Endothelial cell of umbilical vein (primary cell): ENCODE measurements at regions not wholly inside any gene's neighbourhood (a gene's known extent, or its start where the extent isn't known, plus 50 kb on each side); places are given as distances from the start of the nearest gene placed in this dataset.

ENCODE experiments used
- BruUV-seq: library from RNA; stranded (reverse); fragments of 400-500 nt; replicated peaks from 2 replicates; lab custom pipeline; 2021; lab: Mats Ljungman, UMichigan
- CTCF ChIA-PET: fragments of 300-600, 350-600 bp; sonication (Branson Sonifier 250); formaldehyde crosslinking; loops from one replicate; lab custom pipeline; 2021; ENCODE audit warnings: antibody characterized with exemption, inconsistent platforms; lab: Charles Lee
- POLR2A ChIA-PET: fragments of 300-600, 350-600 bp; sonication (Branson Sonifier 250); formaldehyde crosslinking; loops from one replicate; lab custom pipeline; 2021; ENCODE audit warnings: antibody characterized with exemption, inconsistent platforms; lab: Charles Lee
- DNase-seq: peaks from one replicate; pipeline ENCODE4 v3.0.0-alpha.2; 2011; ENCODE audit warnings: low read depth, low spot score
- FAIRE-seq: peaks from 2 replicates; lab custom pipeline; 2011; peaks lifted over from hg19 to GRCh38; lab: Jason Lieb, UNC
- H2AFZ ChIP-seq: 2 replicates; pipeline ENCODE4 v1.6.0; 2012; ENCODE audit warnings: low read depth, low read length, control low read depth, inconsistent platforms
- H3K27ac ChIP-seq: 2 replicates; pipeline ENCODE4 v1.5.1; 2011; ENCODE audit warnings: low read depth, mild to moderate bottlenecking, control low read depth, low read length, moderate library complexity; ENCODE audit not compliant: insufficient read depth
- H3K27me3 ChIP-seq, 2 experiments: 2 replicates each; pipeline versions ENCODE4 v1.6.0 to v1.6.1; 2011; ENCODE audit warnings: low read length in 2 of 2, mixed read lengths in 1 of 2; ENCODE audit not compliant: control insufficient read depth in 2 of 2, insufficient read depth in 2 of 2
- H3K36me3 ChIP-seq, 2 experiments: 2 replicates in 1 of 2; 3 replicates in 1 of 2; pipeline ENCODE4 v1.5.1; 2011; ENCODE audit warnings: low read length in 2 of 2, mild to moderate bottlenecking in 1 of 2, moderate library complexity in 1 of 2; ENCODE audit not compliant: control insufficient read depth in 2 of 2, insufficient read depth in 2 of 2; ENCODE audit errors: extremely low read depth in 1 of 2
- H3K4me1 ChIP-seq: 3 replicates; pipeline ENCODE4 v1.5.1; 2011; ENCODE audit warnings: mild to moderate bottlenecking, low read length; ENCODE audit not compliant: control insufficient read depth, insufficient read depth; ENCODE audit errors: extremely low read depth
- H3K4me2 ChIP-seq: 2 replicates; pipeline ENCODE4 v1.6.1; 2011; ENCODE audit warnings: low read length, control low read depth, mixed read lengths; ENCODE audit not compliant: insufficient read depth
- H3K4me3 ChIP-seq, 3 experiments: fragments of 200-600 bp in 1 of 3; sonication (generic), shearing (Covaris generic) in 1 of 3; replicated peaks in 1 of 3; 2 replicates each; pipeline ENCODE4 v1.5.1; 2011 to 2016; ENCODE audit warnings: control low read depth in 3 of 3, low read length in 3 of 3, mild to moderate bottlenecking in 2 of 3, inconsistent platforms in 1 of 3, low read depth in 1 of 3, moderate library complexity in 1 of 3; ENCODE audit not compliant: insufficient read depth in 1 of 3
- H3K79me2 ChIP-seq: 2 replicates; pipeline ENCODE4 v1.6.0; 2012; ENCODE audit warnings: low read length, inconsistent platforms; ENCODE audit not compliant: control insufficient read depth, insufficient read depth
- H3K9ac ChIP-seq: replicated peaks from 2 replicates; pipeline ENCODE3; 2011; ENCODE audit warnings: low read length, control low read depth; ENCODE audit not compliant: insufficient read depth; ENCODE audit errors: extremely low read depth
- H3K9me1 ChIP-seq: replicated peaks from 3 replicates; pipeline ENCODE4 v1.6.0; 2011; ENCODE audit warnings: mild to moderate bottlenecking, low read length; ENCODE audit not compliant: control insufficient read depth, insufficient read depth; ENCODE audit errors: extremely low read depth
- H3K9me3 ChIP-seq: replicated peaks from 2 replicates; pipeline ENCODE4 v1.5.1; 2012; ENCODE audit warnings: low read length, inconsistent platforms; ENCODE audit not compliant: control insufficient read depth, insufficient read depth
- H4K20me1 ChIP-seq: replicated peaks from 2 replicates; pipeline ENCODE3; 2011; ENCODE audit warnings: mild to moderate bottlenecking, low read length; ENCODE audit not compliant: control insufficient read depth, insufficient read depth; ENCODE audit errors: extremely low read depth
- EZH2 ChIP-seq: IDR thresholded peaks from 2 replicates; pipeline ENCODE4 v1.6.1; 2012; ENCODE audit warnings: borderline replicate concordance, low read depth, mild to moderate bottlenecking, moderate library complexity, low read length, inconsistent platforms; ENCODE audit not compliant: severe bottlenecking
- GATA2 ChIP-seq: IDR thresholded peaks from 2 replicates; pipeline ENCODE4 v1.7.0; 2011; ENCODE audit warnings: low read depth, mild to moderate bottlenecking, moderate library complexity, mixed read lengths, low read length; ENCODE audit not compliant: insufficient read length, insufficient read depth
- JUN ChIP-seq: IDR thresholded peaks from 2 replicates; pipeline ENCODE4 v1.6.1; 2011; ENCODE audit warnings: borderline replicate concordance, low read depth; ENCODE audit not compliant: insufficient read length, insufficient read depth
- MYC ChIP-seq: IDR thresholded peaks from one replicate; pipeline ENCODE4 v1.6.1; 2011; ENCODE audit warnings: mild to moderate bottlenecking, low read depth, low read length
- POLR2A ChIP-seq: IDR thresholded peaks from 2 replicates; pipeline ENCODE4 v1.6.1; 2012; ENCODE audit warnings: low read depth, mild to moderate bottlenecking, control low read depth, low read length
- POLR2AphosphoS5 ChIP-seq: IDR thresholded peaks from 2 replicates; pipeline ENCODE4 v1.6.1; 2012; ENCODE audit warnings: low read depth, mild to moderate bottlenecking, control low read depth, low read length, moderate library complexity; ENCODE audit not compliant: insufficient read depth
- dilution Hi-C: fragments of 300-500 bp; cut with MboI; formaldehyde crosslinking; loops from one replicate; pipeline ENCODE4 v1.15.0; 2019; ENCODE audit warnings: low sequenced_read_pairs; ENCODE audit not compliant: extremely low pct_ligation_motif_present
- intact Hi-C: fragments of 100-400 bp; cut with micrococcal nuclease; formaldehyde crosslinking; loops from one replicate; pipeline ENCODE4 v1.10.0; 2022
- TF ChIP-seq, protein P1 (sequence below): IDR thresholded peaks from 2 replicates; pipeline ENCODE4 v1.6.1; 2011; ENCODE audit not compliant: insufficient read depth, insufficient read length
- TF ChIP-seq, protein P2 (sequence below), 2 donors: IDR thresholded peaks; 1 replicate in 1 of 2; 2 replicates in 1 of 2; pipeline ENCODE4 v1.5.1; 2011; ENCODE audit warnings: low read length in 2 of 2, mild to moderate bottlenecking in 2 of 2, moderate library complexity in 2 of 2, control low read depth in 1 of 2, inconsistent platforms in 1 of 2, low read depth in 1 of 2; ENCODE audit not compliant: insufficient read depth in 1 of 2; ENCODE audit errors: extremely low read depth in 1 of 2

DNA sequence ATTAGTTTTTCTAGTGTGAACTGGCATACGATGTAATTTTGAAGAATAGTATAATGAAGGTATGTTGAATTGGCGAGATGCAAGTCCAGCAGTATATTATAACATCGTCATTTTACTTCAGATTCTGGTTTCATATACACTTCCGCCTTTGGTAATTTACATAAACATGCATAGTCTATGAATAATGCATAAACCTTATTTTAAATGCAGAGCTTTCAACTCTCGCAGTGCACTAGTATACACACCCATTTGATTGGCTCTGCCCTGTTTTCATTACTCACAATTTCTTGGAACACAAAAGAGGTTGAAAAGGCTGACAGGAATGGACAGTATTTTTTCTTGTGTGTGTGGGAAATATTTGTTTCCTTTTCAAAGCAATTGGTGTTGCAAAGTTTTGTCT, 128.9 kb upstream of the CCNH start:
- intact Hi-C loops (no loop called here), dilution Hi-C loops (no loop called here)
- POLR2A ChIA-PET: no interaction called here

More for the DNA sequence above, 128.9 kb upstream of the CCNH start:
- TF ChIP-seq, protein P1, sequence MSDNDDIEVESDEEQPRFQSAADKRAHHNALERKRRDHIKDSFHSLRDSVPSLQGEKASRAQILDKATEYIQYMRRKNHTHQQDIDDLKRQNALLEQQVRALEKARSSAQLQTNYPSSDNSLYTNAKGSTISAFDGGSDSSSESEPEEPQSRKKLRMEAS: no peak
- no peak for TF ChIP-seq JUN
- TF ChIP-seq EZH2: no peak
- TF ChIP-seq, protein P2, sequence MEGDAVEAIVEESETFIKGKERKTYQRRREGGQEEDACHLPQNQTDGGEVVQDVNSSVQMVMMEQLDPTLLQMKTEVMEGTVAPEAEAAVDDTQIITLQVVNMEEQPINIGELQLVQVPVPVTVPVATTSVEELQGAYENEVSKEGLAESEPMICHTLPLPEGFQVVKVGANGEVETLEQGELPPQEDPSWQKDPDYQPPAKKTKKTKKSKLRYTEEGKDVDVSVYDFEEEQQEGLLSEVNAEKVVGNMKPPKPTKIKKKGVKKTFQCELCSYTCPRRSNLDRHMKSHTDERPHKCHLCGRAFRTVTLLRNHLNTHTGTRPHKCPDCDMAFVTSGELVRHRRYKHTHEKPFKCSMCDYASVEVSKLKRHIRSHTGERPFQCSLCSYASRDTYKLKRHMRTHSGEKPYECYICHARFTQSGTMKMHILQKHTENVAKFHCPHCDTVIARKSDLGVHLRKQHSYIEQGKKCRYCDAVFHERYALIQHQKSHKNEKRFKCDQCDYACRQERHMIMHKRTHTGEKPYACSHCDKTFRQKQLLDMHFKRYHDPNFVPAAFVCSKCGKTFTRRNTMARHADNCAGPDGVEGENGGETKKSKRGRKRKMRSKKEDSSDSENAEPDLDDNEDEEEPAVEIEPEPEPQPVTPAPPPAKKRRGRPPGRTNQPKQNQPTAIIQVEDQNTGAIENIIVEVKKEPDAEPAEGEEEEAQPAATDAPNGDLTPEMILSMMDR (IDR thresholded peaks at IDR 0.05; ENCODE audit: extremely low read depth in 1 of 2, insufficient read depth in 1 of 2, low read depth in 1 of 2, low read length in 2 of 2): no peak
- TF ChIP-seq POLR2AphosphoS5: no peak
- TF ChIP-seq POLR2A: no peak
- TF ChIP-seq GATA2: no peak
- TF ChIP-seq MYC: no peak
- FAIRE-seq (no peak), DNase-seq (no peak)
- Histone ChIP-seq H3K27ac (no peak overlapping the region), H3K4me1 (no peaks in the 10 kb centered on the region), H3K9me3 (no peaks in the 10 kb centered on the region), H3K9me1 (no peaks in the 10 kb centered on the region), H2AFZ (no peak overlapping the region), H3K4me3 (no peak overlapping the region), H4K20me1 (no peaks in the 10 kb centered on the region), H3K4me2 (no peak overlapping the region), H3K79me2 (no peaks in the 10 kb centered on the region), H3K9ac (no peak overlapping the region), H3K27me3 (no peaks in the 10 kb centered on the region), H3K36me3 (no peaks in the 10 kb centered on the region)
- CTCF ChIA-PET: no interaction called here
- BruUV-seq: no TSS peak
